HL-60 (cell line): ENCODE measurements at regions not wholly inside any gene's neighbourhood (a gene's known extent, or its start where the extent isn't known, plus 50 kb on each side); places are given as distances from the start of the nearest gene placed in this dataset.

Source experiments
- CTCF ChIP-seq: IDR thresholded peaks from one replicate; pipeline ENCODE4 v1.5.1; 2011; ENCODE audit warnings: low read length, control low read depth, inconsistent platforms; ENCODE audit not compliant: insufficient read depth
- GABPA ChIP-seq: IDR thresholded peaks from 2 replicates; pipeline ENCODE4 v1.6.1; 2012; ENCODE audit warnings: low read depth
- POLR2AphosphoS5 ChIP-seq: IDR thresholded peaks from 2 replicates; pipeline ENCODE4 v1.6.1; 2012; ENCODE audit warnings: low read depth
- REST ChIP-seq: IDR thresholded peaks from 2 replicates; pipeline ENCODE4 v1.6.1; 2012; ENCODE audit warnings: low read depth; ENCODE audit not compliant: insufficient replicate concordance
- SPI1 ChIP-seq: IDR thresholded peaks from 2 replicates; pipeline ENCODE4 v1.6.1; 2012; ENCODE audit warnings: low read depth, mild to moderate bottlenecking, borderline replicate concordance

GRCh38 chr1:36657826-36658225 is 175.1 kb upstream of the CSF3R start:
- TF ChIP-seq CTCF = no peak
- TF ChIP-seq SPI1 = no peak
- TF ChIP-seq GABPA = no peak
- no peak for TF ChIP-seq POLR2AphosphoS5
- no peak for TF ChIP-seq REST
